ENCODE measurements at regions not wholly inside any gene's neighbourhood (a gene's known extent, or its start where the extent isn't known, plus 50 kb on each side); places are given as distances from the start of the nearest gene placed in this dataset.
"Not testable (repeated sequence)": the region's sequence is repeated elsewhere in the genome, so short reads cannot be mapped to it uniquely, and the experiment has no call there.

DNA sequence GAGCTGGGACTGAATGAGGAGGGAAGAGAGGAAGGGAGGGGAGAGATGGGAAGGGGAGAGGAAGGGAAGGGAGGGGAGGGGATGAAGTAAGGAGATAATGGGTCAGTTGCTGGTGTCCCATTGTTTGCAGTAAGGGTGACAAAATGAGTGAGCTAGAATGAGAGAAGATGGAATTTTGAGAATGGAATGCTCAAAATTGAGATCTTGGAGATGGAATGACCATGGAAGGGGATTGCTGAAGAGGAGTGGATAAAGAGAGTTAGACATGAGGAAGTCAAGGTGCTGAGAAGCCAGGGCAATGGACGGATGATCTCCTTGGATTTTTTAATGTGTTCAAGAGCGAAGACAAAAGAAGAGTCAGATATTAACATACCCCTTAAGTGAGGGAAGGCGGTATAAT is 80.5 kb upstream of the SSTR4 start:
- no peak overlapping the region for H3K4me3 ChIP-seq (ENCODE audit: low read depth, low read length)
- TF ChIP-seq, protein P1, sequence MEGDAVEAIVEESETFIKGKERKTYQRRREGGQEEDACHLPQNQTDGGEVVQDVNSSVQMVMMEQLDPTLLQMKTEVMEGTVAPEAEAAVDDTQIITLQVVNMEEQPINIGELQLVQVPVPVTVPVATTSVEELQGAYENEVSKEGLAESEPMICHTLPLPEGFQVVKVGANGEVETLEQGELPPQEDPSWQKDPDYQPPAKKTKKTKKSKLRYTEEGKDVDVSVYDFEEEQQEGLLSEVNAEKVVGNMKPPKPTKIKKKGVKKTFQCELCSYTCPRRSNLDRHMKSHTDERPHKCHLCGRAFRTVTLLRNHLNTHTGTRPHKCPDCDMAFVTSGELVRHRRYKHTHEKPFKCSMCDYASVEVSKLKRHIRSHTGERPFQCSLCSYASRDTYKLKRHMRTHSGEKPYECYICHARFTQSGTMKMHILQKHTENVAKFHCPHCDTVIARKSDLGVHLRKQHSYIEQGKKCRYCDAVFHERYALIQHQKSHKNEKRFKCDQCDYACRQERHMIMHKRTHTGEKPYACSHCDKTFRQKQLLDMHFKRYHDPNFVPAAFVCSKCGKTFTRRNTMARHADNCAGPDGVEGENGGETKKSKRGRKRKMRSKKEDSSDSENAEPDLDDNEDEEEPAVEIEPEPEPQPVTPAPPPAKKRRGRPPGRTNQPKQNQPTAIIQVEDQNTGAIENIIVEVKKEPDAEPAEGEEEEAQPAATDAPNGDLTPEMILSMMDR (IDR thresholded peaks at IDR 0.05; ENCODE audit: low read depth, low read length, missing control alignments): no peak
- in situ Hi-C loops (cut with HindIII; ENCODE audit: low sequenced_read_pairs): no loop called here

DNA sequence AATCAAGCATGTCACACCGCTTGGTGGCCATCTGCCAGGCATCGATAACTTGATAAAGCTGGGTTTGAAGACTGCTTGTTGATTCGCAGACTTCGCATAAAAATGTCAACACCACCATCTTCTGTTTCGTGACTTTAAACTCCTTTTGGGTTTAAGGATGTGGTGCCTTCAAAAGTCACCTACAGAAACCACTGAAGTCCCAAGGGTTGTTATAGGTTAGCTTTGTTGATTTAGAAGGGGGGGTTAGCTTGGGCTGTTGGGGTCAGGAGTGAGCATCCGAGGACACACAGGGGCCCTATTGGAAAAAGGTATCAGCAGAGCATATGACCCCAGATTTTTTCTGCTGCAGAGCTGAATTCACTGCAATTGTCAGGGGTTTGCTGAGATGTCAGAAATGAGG is 76.7 kb upstream of the SSTR4 start:
- no peak for DNase-seq (ENCODE audit: low read depth)
- in situ Hi-C loops (cut with HindIII; ENCODE audit: low sequenced_read_pairs): no loop called here
- TF ChIP-seq, protein P1 (IDR thresholded peaks at IDR 0.05; ENCODE audit: low read depth, low read length, missing control alignments): no peak
- no peak overlapping the region for H3K4me3 ChIP-seq (ENCODE audit: low read depth, low read length)

More for the DNA sequence above, 80.5 kb upstream of the SSTR4 start:
- DNase-seq (ENCODE audit: low read depth): no peak

DNA sequence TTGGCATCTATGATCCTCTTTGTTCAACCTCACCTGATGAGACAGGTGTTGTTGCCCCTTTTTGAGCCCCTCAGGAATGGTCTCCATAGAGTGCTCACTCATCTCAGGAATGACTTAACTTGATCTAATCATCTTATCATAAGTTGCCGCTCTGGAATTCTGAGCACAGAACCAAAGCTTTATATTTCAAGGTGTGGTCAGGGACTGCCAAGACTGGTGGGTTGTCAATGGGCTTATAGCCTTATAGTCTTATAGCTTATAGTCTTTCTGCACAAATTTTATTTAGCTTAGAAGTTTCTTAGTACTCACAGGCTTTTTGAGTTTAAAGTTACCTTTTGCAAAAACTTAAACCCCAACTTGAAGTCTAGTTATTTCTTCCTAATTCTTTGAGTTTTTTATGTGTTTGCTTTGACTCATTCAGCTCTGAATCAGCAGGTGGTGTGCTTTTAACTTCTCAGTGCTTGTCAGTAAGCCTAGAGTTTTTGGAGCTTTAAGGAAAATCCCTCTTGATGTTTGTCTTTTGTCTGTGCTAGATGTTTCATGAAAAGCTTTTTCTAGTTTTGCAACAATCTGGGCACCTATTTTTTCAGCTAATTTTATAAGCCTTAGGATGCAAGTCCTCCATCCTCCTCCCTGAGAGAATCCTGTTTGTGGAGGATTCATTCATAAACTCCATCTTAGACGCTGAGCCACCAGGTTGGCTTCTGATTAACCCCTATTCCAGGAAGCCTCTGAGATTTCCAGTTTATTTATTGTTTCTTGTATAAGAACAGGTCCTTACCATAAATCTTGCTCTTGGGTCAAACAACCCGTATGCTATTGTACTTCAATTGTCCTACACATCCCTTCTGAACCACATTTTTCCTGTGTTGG is 72.3 kb upstream of the SSTR4 start:
- no peak overlapping the region for H3K4me3 ChIP-seq (ENCODE audit: low read depth, low read length)
- no peak for DNase-seq (ENCODE audit: low read depth)
- TF ChIP-seq, protein P1 (IDR thresholded peaks at IDR 0.05; ENCODE audit: low read depth, low read length, missing control alignments): no peak
- in situ Hi-C loops (cut with HindIII; ENCODE audit: low sequenced_read_pairs): no loop called here

DNA sequence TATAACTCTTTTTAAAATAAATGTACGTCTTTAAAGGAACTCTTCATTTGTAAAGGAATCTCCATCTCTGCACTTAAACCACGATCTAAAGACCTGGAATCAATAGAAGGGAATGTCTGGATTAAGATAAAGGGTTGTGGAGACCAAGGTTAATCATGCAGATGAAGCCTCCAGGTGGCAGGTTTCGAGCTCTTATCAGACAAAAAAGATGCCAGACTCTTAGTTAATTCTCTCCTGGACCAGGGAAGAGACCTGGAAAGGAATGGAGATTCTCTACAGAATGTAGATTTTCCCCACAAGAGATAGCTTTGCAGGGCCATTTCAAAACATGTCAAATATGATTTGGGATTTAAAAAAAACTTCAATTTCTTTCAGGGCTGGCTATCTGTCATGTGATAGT is 71.5 kb upstream of the SSTR4 start:
- no peak overlapping the region for H3K4me3 ChIP-seq (ENCODE audit: low read depth, low read length)
- DNase-seq (ENCODE audit: low read depth): no peak
- TF ChIP-seq, protein P1 (IDR thresholded peaks at IDR 0.05; ENCODE audit: low read depth, low read length, missing control alignments): no peak
- in situ Hi-C loops (cut with HindIII; ENCODE audit: low sequenced_read_pairs): no loop called here

DNA sequence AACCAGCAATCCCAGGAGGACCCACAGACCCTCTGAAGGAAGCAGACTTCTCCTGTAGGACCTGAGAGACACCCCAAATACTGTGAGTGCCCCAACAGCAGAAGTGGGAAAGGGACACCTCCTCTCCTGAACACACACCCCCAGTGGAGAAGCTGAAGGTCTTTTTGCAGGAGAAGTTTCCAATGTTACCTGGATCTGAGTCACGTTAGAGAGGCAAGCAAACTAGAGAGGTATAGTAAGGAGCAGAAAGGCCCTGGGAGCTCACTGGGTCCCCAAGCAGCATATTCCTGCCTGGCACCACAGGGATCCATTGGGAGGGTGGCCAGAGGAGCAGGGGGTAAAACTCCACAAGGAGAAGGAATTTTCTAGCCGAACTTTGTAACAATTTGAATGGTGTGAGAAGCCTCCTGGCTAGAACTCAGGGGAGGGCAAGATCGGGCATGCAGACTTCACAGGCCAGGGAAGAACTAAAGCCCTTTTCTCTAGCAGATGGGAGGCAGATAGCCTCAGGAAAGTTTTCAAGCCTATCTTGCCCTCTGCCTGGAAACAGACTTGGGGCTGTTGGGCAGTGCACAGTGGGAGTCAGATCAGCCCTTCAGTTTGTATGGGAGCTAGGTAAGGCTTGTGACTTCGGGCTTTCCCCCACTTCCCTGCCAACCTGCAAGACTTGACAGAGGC is 68.2 kb upstream of the SSTR4 start:
- H3K4me3 ChIP-seq (ENCODE audit: low read depth, low read length): no peak overlapping the region
- DNase-seq (ENCODE audit: low read depth): no peak
- in situ Hi-C loops (cut with HindIII; ENCODE audit: low sequenced_read_pairs): no loop called here
- TF ChIP-seq, protein P1 (IDR thresholded peaks at IDR 0.05; ENCODE audit: low read depth, low read length, missing control alignments): no peak

DNA sequence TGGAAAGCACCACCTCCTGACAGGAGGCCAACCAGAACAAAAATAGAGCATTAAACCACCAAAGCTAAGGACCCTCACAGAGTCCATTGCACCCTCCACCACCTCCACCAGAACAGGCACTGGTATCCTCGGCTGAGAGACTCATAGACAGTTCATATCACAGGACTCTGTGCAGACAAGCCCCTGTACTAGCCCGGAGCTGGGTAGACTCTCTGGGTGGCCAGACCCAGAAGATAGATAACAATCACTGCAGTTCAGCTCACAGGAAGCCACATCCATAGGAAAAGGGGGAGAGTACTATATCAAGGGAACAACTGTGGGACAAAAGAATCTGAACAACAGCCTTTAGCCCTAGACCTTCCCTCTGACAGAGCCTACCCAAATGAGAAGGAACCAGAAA is 67.4 kb upstream of the SSTR4 start:
- in situ Hi-C loops (cut with HindIII; ENCODE audit: low sequenced_read_pairs); H3K4me3 ChIP-seq (ENCODE audit: low read depth, low read length); DNase-seq (ENCODE audit: low read depth): not testable (repeated sequence)

DNA sequence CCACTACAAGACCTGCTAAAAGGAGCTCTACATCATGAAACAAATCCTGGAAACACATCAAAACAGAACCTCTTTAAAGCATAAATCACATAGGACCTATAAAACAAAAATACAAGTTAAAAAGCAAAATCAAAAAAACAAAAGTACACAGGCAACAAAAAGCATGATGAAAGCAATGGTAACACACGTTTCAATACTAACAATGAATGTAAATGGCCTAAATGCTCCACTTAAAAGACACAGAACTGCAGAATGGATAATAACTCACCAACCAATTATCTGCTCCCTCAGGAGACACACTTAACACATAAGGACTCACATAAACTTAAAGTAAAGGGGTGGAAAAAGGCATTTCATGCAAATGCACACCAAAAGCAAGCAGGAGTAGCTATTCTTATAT is 66.1 kb upstream of the SSTR4 start:
- H3K4me3 ChIP-seq (ENCODE audit: low read depth, low read length); DNase-seq (ENCODE audit: low read depth); in situ Hi-C loops (cut with HindIII; ENCODE audit: low sequenced_read_pairs): not testable (repeated sequence)

DNA sequence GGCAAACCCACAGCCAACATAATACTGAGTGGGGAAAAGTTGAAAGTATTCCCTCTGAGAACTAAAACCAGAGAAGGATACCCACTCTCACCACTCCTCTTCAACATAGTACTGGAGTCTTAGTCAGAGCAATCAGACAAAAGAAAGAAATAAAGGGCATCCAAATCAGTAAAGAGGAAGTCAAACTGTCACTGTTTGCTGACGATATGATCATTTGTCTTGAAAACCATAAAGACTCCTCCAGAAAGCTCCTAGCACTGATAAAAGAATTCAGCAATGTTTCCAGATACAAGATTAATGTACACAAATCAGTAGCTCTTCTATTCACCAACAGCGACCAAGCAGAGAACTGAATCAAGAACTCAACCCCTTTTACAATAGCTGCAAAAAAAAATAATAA is 64.0 kb upstream of the SSTR4 start:
- in situ Hi-C loops (cut with HindIII; ENCODE audit: low sequenced_read_pairs): not testable (repeated sequence)

More for the DNA sequence above, 64.0 kb upstream of the SSTR4 start:
- not testable (repeated sequence) for DNase-seq (ENCODE audit: low read depth); H3K4me3 ChIP-seq (ENCODE audit: low read depth, low read length)
